HG02571 (cell line): ENCODE measurements at regions not wholly inside any gene's neighbourhood (a gene's known extent, or its start where the extent isn't known, plus 50 kb on each side); places are given as distances from the start of the nearest gene placed in this dataset.
"Not testable (repeated sequence)": the region's sequence is repeated elsewhere in the genome, so short reads cannot be mapped to it uniquely, and the experiment has no call there.

Experiments
- ATAC-seq: cut with Tn5 transposase; IDR thresholded peaks from one replicate; pipeline ENCODE4 v1.9.1; 2021; ENCODE audit warnings: mild to moderate bottlenecking, moderate library complexity; ENCODE audit not compliant: unreplicated experiment

- ATAC-seq, result no peak
Observed at GRCh38 chr1:104646233-104646632, 896.5 kb downstream of the AMY1C start.

GRCh38 chr1:104648269-104648691 is 898.6 kb downstream of the AMY1C start:
- ATAC-seq, result no peak

- ATAC-seq, result not testable (repeated sequence)
Observed at GRCh38 chr1:104664374-104664773, 914.7 kb downstream of the AMY1C start.

- ATAC-seq, result no peak
Observed at GRCh38 chr1:104665300-104665699, 915.6 kb downstream of the AMY1C start.

GRCh38 chr1:104671684-104672353 is 922.1 kb downstream of the AMY1C start:
- ATAC-seq, result no peak

GRCh38 chr1:104699433-104699832 is 949.7 kb downstream of the AMY1C start:
- peak; percentile 53 for ATAC-seq

GRCh38 chr1:104702731-104703130 is 953.0 kb downstream of the AMY1C start:
- no peak for ATAC-seq

GRCh38 chr1:104706631-104707147 is 957.0 kb downstream of the AMY1C start:
- no peak for ATAC-seq

- ATAC-seq, result no peak
Observed at GRCh38 chr1:104718752-104719151, 969.1 kb downstream of the AMY1C start.

GRCh38 chr1:104720741-104721140 is 971.0 kb downstream of the AMY1C start:
- ATAC-seq, result no peak

GRCh38 chr1:104726917-104727316 is 977.2 kb downstream of the AMY1C start:
- ATAC-seq, result no peak

- ATAC-seq, result no peak
Observed at GRCh38 chr1:104733866-104734265, 984.2 kb downstream of the AMY1C start.

GRCh38 chr1:104745875-104746274 is 996.2 kb downstream of the AMY1C start:
- no peak for ATAC-seq

- ATAC-seq, result no peak
Observed at GRCh38 chr1:104746994-104747393, 997.3 kb downstream of the AMY1C start.

- peak; percentile 87 for ATAC-seq
Observed at GRCh38 chr1:104760017-104760416, 1010.3 kb downstream of the AMY1C start.

GRCh38 chr1:104761961-104762570 is 1012.4 kb downstream of the AMY1C start:
- ATAC-seq, result no peak

GRCh38 chr1:104765085-104765484 is 1015.4 kb downstream of the AMY1C start:
- peak; percentile 66 for ATAC-seq

- peak; percentile 37 for ATAC-seq
Observed at GRCh38 chr1:104768466-104768865, 1018.8 kb downstream of the AMY1C start.

- peak; percentile 59 for ATAC-seq
Observed at GRCh38 chr1:104780470-104781078, 1030.9 kb downstream of the AMY1C start.

- no peak for ATAC-seq
Observed at GRCh38 chr1:104785575-104786187, 1036.0 kb downstream of the AMY1C start.

GRCh38 chr1:104787866-104788510 is 1038.3 kb downstream of the AMY1C start:
- no peak for ATAC-seq
